Neural cell (in vitro differentiated cells): ENCODE measurements at regions not wholly inside any gene's neighbourhood (a gene's known extent, or its start where the extent isn't known, plus 50 kb on each side); places are given as distances from the start of the nearest gene placed in this dataset.

ENCODE experiments used
- H2AFZ ChIP-seq: fragments of 200-600, 300-800 bp; sonication (generic), shearing (Covaris generic); 2 replicates; pipeline ENCODE4 v1.6.0; 2014; ENCODE audit warnings: low read depth, mild to moderate bottlenecking, antibody characterized with exemption, low read length, moderate library complexity
- H3F3A ChIP-seq: fragments of 200-600 bp; shearing (Covaris generic); 2 replicates; pipeline ENCODE4 v1.6.1; 2016; ENCODE audit warnings: mild to moderate bottlenecking, moderate library complexity, mixed read lengths, antibody characterized with exemption, low read length; ENCODE audit not compliant: insufficient read depth, poor library complexity, severe bottlenecking
- H3K27ac ChIP-seq: fragments of 200-600, 300-800 bp; sonication (generic), shearing (Covaris generic); 2 replicates; pipeline ENCODE4 v1.5.1; 2014; ENCODE audit warnings: mild to moderate bottlenecking, low read length, moderate library complexity
- H3K27me3 ChIP-seq: fragments of 300-800, 200-600 bp; sonication (generic), shearing (Covaris generic); 2 replicates; pipeline ENCODE4 v1.6.0; 2014; ENCODE audit warnings: mild to moderate bottlenecking, low read depth, low read length, moderate library complexity; ENCODE audit not compliant: insufficient read depth
- H3K36me3 ChIP-seq: fragments of 300-800, 200-600 bp; sonication (generic), shearing (Covaris generic); 2 replicates; pipeline ENCODE4 v1.5.1; 2014; ENCODE audit warnings: mild to moderate bottlenecking, antibody characterized with exemption, low read length, moderate library complexity; ENCODE audit not compliant: insufficient read depth
- H3K4me2 ChIP-seq: fragments of 300-800, 200-600 bp; sonication (generic), shearing (Covaris generic); 2 replicates; pipeline ENCODE4 v1.6.0; 2014; ENCODE audit warnings: mild to moderate bottlenecking, low read length
- H3K4me3 ChIP-seq: fragments of 300-800, 200-600 bp; sonication (generic), shearing (Covaris generic); 2 replicates; pipeline ENCODE4 v1.5.1; 2014; ENCODE audit warnings: mild to moderate bottlenecking, low read length, moderate library complexity
- H3K79me2 ChIP-seq: fragments of 200-600 bp; shearing (Covaris generic); replicated peaks from 2 replicates; pipeline ENCODE4 v1.6.0; 2014; ENCODE audit warnings: mild to moderate bottlenecking, low read length, moderate library complexity; ENCODE audit not compliant: insufficient read depth
- H3K9ac ChIP-seq: fragments of 300-800, 200-600 bp; sonication (generic), shearing (Covaris generic); 2 replicates; pipeline ENCODE4 v1.6.1; 2016; ENCODE audit warnings: mild to moderate bottlenecking, low read length, mixed read lengths
- H3K9me2 ChIP-seq: fragments of 200-600 bp; shearing (Covaris generic); 2 replicates; pipeline ENCODE4 v1.6.1; 2016; ENCODE audit warnings: mild to moderate bottlenecking, low read length, mixed read lengths; ENCODE audit not compliant: insufficient read depth
- H3K9me3 ChIP-seq: fragments of 200-600, 300-800 bp; sonication (generic), shearing (Covaris generic); 2 replicates; pipeline ENCODE4 v1.6.1; 2016; ENCODE audit warnings: mild to moderate bottlenecking, mixed run types, low read length, moderate library complexity, mixed read lengths
- H4K20me1 ChIP-seq: fragments of 200-600 bp; shearing (Covaris generic); 2 replicates; pipeline ENCODE4 v1.6.1; 2016; ENCODE audit warnings: mild to moderate bottlenecking, mixed run types; ENCODE audit not compliant: insufficient read depth
- EP300 ChIP-seq: fragments of 450-650 bp; conservative IDR thresholded peaks from 2 replicates; pipeline ENCODE4 v1.6.1; 2014; ENCODE audit warnings: antibody characterized with exemption, mild to moderate bottlenecking, moderate library complexity; ENCODE audit not compliant: poor library complexity, severe bottlenecking
- EZH2 ChIP-seq: fragments of 200-600, 300-800 bp; shearing (Covaris generic), sonication (generic); IDR thresholded peaks from 2 replicates; pipeline ENCODE4 v1.6.1; 2014; ENCODE audit warnings: antibody characterized with exemption, low read length, borderline replicate concordance, mild to moderate bottlenecking; ENCODE audit not compliant: insufficient read depth, poor library complexity, severe bottlenecking
- MXI1 ChIP-seq: fragments of 450-650 bp; conservative IDR thresholded peaks from 2 replicates; pipeline ENCODE4 v1.6.1; 2014; ENCODE audit warnings: antibody characterized with exemption, mild to moderate bottlenecking; ENCODE audit not compliant: poor library complexity, severe bottlenecking
- POLR2AphosphoS5 ChIP-seq: IDR thresholded peaks from 2 replicates; pipeline ENCODE4 v1.6.1; 2012
- RAD21 ChIP-seq: fragments of 450-650 bp; conservative IDR thresholded peaks from 2 replicates; pipeline ENCODE4 v1.6.1; 2014; ENCODE audit warnings: antibody characterized with exemption, mild to moderate bottlenecking, moderate library complexity
- SMC3 ChIP-seq: fragments of 450-650 bp; conservative IDR thresholded peaks from 2 replicates; pipeline ENCODE4 v1.6.1; 2014; ENCODE audit warnings: antibody characterized with exemption, mild to moderate bottlenecking, moderate library complexity; ENCODE audit not compliant: poor library complexity
- TAF1 ChIP-seq: IDR thresholded peaks from 2 replicates; pipeline ENCODE4 v1.6.1; 2012; ENCODE audit warnings: low read depth
- TF ChIP-seq, protein P1 (sequence below): fragments of 450-650 bp; IDR thresholded peaks from 2 replicates; pipeline ENCODE4 v1.5.1; 2014; ENCODE audit warnings: antibody characterized with exemption, mild to moderate bottlenecking, moderate library complexity; ENCODE audit not compliant: poor library complexity, severe bottlenecking
- TF ChIP-seq, protein P2 (sequence below): IDR thresholded peaks from 2 replicates; pipeline ENCODE4 v1.6.1; 2012; ENCODE audit warnings: borderline replicate concordance

DNA sequence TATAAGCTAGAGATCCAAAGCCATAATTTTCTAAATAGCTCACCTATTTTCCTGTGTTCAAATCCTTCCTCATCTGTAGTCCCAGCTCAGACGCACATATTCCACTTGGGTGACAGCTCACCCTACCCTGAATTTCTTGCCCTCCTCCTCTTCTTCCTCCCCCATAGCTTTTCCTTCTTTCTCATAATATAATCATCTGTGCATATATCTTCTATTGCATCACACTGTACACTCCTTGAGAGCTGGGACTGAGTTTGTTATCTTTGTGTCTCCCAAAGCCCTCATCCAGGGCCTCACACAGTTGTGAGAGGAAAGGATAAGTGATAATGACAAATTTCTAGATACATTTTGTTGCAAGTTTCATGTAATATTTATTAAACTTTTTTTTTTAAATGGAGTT lies 55.9 kb upstream of the RTN4 start:
- no peak overlapping the region for H3K27ac ChIP-seq
- no peaks in the 10 kb centered on the region for H3K9me3 ChIP-seq
- H3K27me3 ChIP-seq: no peaks in the 10 kb centered on the region
- H3K9ac ChIP-seq: no peak overlapping the region
- H3F3A ChIP-seq: no peaks in the 10 kb centered on the region
- H3K4me3 ChIP-seq: no peak overlapping the region
- no peaks in the 10 kb centered on the region for H3K9me2 ChIP-seq
- no peak overlapping the region for H3K4me2 ChIP-seq
- H4K20me1 ChIP-seq: no peaks in the 10 kb centered on the region
- H3K79me2 ChIP-seq: no peaks in the 10 kb centered on the region
- TF ChIP-seq, protein P1, sequence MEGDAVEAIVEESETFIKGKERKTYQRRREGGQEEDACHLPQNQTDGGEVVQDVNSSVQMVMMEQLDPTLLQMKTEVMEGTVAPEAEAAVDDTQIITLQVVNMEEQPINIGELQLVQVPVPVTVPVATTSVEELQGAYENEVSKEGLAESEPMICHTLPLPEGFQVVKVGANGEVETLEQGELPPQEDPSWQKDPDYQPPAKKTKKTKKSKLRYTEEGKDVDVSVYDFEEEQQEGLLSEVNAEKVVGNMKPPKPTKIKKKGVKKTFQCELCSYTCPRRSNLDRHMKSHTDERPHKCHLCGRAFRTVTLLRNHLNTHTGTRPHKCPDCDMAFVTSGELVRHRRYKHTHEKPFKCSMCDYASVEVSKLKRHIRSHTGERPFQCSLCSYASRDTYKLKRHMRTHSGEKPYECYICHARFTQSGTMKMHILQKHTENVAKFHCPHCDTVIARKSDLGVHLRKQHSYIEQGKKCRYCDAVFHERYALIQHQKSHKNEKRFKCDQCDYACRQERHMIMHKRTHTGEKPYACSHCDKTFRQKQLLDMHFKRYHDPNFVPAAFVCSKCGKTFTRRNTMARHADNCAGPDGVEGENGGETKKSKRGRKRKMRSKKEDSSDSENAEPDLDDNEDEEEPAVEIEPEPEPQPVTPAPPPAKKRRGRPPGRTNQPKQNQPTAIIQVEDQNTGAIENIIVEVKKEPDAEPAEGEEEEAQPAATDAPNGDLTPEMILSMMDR: no peak
- no peak for TF ChIP-seq RAD21
- TF ChIP-seq EZH2: no peak
- no peak for TF ChIP-seq SMC3
- H2AFZ ChIP-seq: no peak overlapping the region
- H3K36me3 ChIP-seq: no peaks in the 10 kb centered on the region

DNA sequence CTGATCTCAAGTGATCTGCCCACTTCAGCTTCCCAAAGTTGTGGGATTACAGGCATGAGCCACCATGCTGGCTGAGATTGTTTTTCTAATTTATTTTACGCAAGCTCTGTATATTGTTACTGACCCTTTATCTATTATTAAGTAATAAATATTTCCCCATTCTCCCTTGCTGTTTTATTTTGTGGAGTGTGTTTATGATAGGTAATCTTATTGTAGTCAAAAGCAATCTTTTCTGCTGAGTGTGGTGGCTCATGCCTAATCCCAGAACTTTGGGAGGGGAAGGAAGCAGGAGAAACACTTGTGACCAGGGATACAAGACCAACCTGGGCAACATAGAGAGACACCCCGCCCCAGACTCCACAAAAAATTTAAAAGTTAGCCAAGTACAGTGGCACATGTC lies 55.2 kb upstream of the RTN4 start:
- Histone ChIP-seq H3K9me3 (no peaks in the 10 kb centered on the region), H3K27me3 (no peaks in the 10 kb centered on the region), H3K27ac (no peak overlapping the region), H3K9me2 (no peaks in the 10 kb centered on the region), H3K4me3 (no peak overlapping the region), H3K9ac (no peak overlapping the region), H3K4me2 (no peak overlapping the region), H3K79me2 (no peaks in the 10 kb centered on the region), H2AFZ (no peak overlapping the region), H4K20me1 (no peaks in the 10 kb centered on the region), H3K36me3 (no peaks in the 10 kb centered on the region), H3F3A (no peaks in the 10 kb centered on the region)
- TF ChIP-seq TAF1 (no peak), SMC3 (no peak), EZH2 (no peak), MXI1 (no peak), POLR2AphosphoS5 (no peak), RAD21 (no peak), EP300 (no peak)
- TF ChIP-seq, protein P2, sequence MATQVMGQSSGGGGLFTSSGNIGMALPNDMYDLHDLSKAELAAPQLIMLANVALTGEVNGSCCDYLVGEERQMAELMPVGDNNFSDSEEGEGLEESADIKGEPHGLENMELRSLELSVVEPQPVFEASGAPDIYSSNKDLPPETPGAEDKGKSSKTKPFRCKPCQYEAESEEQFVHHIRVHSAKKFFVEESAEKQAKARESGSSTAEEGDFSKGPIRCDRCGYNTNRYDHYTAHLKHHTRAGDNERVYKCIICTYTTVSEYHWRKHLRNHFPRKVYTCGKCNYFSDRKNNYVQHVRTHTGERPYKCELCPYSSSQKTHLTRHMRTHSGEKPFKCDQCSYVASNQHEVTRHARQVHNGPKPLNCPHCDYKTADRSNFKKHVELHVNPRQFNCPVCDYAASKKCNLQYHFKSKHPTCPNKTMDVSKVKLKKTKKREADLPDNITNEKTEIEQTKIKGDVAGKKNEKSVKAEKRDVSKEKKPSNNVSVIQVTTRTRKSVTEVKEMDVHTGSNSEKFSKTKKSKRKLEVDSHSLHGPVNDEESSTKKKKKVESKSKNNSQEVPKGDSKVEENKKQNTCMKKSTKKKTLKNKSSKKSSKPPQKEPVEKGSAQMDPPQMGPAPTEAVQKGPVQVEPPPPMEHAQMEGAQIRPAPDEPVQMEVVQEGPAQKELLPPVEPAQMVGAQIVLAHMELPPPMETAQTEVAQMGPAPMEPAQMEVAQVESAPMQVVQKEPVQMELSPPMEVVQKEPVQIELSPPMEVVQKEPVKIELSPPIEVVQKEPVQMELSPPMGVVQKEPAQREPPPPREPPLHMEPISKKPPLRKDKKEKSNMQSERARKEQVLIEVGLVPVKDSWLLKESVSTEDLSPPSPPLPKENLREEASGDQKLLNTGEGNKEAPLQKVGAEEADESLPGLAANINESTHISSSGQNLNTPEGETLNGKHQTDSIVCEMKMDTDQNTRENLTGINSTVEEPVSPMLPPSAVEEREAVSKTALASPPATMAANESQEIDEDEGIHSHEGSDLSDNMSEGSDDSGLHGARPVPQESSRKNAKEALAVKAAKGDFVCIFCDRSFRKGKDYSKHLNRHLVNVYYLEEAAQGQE: no peak
- TF ChIP-seq, protein P1: no peak
